ENCODE measurements at regions not wholly inside any gene's neighbourhood (a gene's known extent, or its start where the extent isn't known, plus 50 kb on each side); places are given as distances from the start of the nearest gene placed in this dataset.

DNA sequence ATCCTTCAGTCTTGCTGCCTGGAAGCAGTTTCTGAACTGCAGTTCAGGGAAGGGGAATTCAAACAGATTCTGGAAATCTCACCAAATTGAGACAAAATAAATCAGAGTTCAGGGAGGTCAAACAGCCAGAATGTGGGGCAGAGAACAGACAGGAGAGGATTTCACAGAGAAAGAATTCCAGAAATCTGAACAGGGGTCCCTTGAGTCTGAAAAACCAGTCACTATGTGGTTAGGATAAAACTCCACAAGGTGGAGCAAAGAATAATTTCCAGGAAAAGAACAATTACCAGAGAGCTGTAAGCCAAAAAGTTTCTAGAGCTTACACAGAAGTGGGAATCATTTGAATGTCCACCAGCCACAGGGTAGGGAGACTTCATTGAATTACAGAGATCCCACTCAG, 84.7 kb downstream of the URB2 start:
- TF ChIP-seq, protein P1, sequence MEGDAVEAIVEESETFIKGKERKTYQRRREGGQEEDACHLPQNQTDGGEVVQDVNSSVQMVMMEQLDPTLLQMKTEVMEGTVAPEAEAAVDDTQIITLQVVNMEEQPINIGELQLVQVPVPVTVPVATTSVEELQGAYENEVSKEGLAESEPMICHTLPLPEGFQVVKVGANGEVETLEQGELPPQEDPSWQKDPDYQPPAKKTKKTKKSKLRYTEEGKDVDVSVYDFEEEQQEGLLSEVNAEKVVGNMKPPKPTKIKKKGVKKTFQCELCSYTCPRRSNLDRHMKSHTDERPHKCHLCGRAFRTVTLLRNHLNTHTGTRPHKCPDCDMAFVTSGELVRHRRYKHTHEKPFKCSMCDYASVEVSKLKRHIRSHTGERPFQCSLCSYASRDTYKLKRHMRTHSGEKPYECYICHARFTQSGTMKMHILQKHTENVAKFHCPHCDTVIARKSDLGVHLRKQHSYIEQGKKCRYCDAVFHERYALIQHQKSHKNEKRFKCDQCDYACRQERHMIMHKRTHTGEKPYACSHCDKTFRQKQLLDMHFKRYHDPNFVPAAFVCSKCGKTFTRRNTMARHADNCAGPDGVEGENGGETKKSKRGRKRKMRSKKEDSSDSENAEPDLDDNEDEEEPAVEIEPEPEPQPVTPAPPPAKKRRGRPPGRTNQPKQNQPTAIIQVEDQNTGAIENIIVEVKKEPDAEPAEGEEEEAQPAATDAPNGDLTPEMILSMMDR (IDR thresholded peaks at IDR 0.05): no peak
- TF ChIP-seq POLR2A (IDR thresholded peaks at IDR 0.05): no peak
- Histone ChIP-seq H3K27ac (no peak overlapping the region), H3K27me3 (no peaks in the 10 kb centered on the region), H3K4me3 (no peak overlapping the region), H3K4me1 (replicated peaks in 1 of 2) (no peaks in the 10 kb centered on the region), H3K9me3 (replicated peaks in 1 of 3) (no peaks in the 10 kb centered on the region), H3K36me3 (replicated peaks in 1 of 2) (no peaks in the 10 kb centered on the region)
- DNase-seq: no peak
- intact Hi-C loops (cut with DNase I): no loop called here

DNA sequence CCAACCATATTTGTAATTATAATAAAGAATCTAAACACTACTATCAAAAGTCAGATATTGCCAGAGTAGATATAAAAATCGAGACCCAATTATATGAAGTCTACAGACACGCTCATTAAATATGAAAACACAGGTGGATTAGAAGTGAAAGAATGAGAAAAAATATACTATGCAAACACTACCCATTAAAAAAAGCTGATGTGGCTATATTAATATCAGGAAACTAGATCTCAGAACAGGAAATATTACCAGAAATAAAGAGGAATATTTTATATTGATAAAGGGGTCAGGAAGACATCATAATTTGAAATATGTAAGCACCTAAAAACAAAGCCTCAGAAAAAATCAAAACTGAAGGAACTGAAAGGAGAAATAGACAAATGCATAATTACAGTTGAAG, 88.3 kb downstream of the URB2 start:
- H3K27me3 ChIP-seq: no peaks in the 10 kb centered on the region
- no peaks in the 10 kb centered on the region for H3K4me1 ChIP-seq (replicated peaks in 1 of 2)
- TF ChIP-seq POLR2A (IDR thresholded peaks at IDR 0.05): no peak
- TF ChIP-seq, protein P1 (IDR thresholded peaks at IDR 0.05): no peak
- no peaks in the 10 kb centered on the region for H3K9me3 ChIP-seq (replicated peaks in 1 of 3)
- H3K4me3 ChIP-seq: no peak overlapping the region
- DNase-seq: no peak
- 90 to 96% (median 92%) methylated on average over 2 of the region's 2 CpGs for WGBS, 4 donors
- no peak overlapping the region for H3K27ac ChIP-seq
- intact Hi-C loops (cut with DNase I): no loop called here
- no peaks in the 10 kb centered on the region for H3K36me3 ChIP-seq (replicated peaks in 1 of 2)

DNA sequence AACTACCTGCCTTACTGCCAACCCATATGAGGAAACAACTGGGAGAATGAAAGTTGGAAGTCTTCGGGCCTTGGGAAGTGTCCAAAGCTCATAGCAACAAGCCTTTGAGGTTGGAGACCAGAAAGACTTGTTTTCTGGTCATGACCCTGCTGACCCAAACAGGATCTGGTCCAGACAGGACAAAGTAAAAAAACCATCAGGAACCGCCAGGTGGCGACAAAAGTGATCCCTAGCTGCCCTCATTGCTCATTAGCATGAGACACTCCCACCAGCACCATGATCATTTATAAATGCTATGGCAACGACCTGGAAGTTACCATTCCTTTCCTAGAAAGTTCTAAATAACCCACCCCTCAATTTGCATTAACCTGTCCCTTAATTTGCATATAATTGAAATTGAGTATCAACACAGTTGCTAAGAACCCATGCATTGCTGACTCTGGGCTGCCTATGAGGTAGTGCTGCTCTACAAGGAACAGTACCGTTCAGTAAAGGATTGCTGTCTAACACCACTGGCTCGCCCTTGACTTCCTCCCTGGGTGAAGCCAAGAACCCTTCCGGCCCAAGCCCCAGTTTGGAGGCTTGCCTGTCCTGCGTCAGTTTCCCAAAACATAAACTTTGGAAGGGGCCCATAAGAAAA, 89.0 kb downstream of the URB2 start:
- 83 to 89% (median 85%) methylated on average over 8 of the region's 8 CpGs for WGBS, 4 donors

DNA sequence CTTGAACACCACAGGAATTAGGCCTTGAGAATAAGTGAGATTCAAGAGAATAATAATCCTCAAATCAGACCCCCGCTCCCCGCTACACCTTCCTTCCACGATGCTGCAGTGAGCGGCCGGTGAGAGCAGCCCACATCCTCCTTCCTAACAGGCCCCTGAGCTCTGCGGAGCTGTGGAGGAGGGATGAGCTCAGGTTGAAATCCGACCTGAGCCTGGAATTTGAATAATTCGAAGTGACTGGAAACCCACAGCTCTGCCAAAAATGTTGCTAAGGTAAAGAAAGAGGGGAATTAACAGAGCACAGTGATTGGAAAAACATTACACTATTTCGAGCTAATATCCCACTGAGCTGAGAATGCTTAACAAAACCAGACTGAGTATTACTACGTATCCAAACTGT, 90.0 kb downstream of the URB2 start:
- TF ChIP-seq, protein P1 (IDR thresholded peaks at IDR 0.05): no peak
- no peak for TF ChIP-seq POLR2A (IDR thresholded peaks at IDR 0.05)
- no peaks in the 10 kb centered on the region for H3K27me3 ChIP-seq
- no peaks in the 10 kb centered on the region for H3K4me1 ChIP-seq (replicated peaks in 1 of 2)
- no peaks in the 10 kb centered on the region for H3K36me3 ChIP-seq (replicated peaks in 1 of 2)
- no peak for DNase-seq
- intact Hi-C loops (cut with DNase I): no loop called here
- H3K4me3 ChIP-seq: no peak overlapping the region
- no peak overlapping the region for H3K27ac ChIP-seq
- WGBS, 4 donors: 82 to 94% (median 88%) methylated on average over 8 to 10 of the region's 10 CpGs
- no peaks in the 10 kb centered on the region for H3K9me3 ChIP-seq (replicated peaks in 1 of 3)

More for the DNA sequence above, 89.0 kb downstream of the URB2 start:
- Histone ChIP-seq H3K4me3 (no peak overlapping the region), H3K27me3 (no peaks in the 10 kb centered on the region), H3K4me1 (replicated peaks in 1 of 2) (no peaks in the 10 kb centered on the region), H3K9me3 (replicated peaks in 1 of 3) (no peaks in the 10 kb centered on the region), H3K36me3 (replicated peaks in 1 of 2) (no peaks in the 10 kb centered on the region), H3K27ac (no peak overlapping the region)
- intact Hi-C loops (cut with DNase I): no loop called here
- DNase-seq: peak in 4 of 7 donors; percentile 14 to 28 (median 21)
- no peak for TF ChIP-seq POLR2A (IDR thresholded peaks at IDR 0.05)
- TF ChIP-seq, protein P1 (IDR thresholded peaks at IDR 0.05): peak in 2 of 6 experiments; percentile 14 to 21
